ENCODE measurements at regions not wholly inside any gene's neighbourhood (a gene's known extent, or its start where the extent isn't known, plus 50 kb on each side); places are given as distances from the start of the nearest gene placed in this dataset.

DNA sequence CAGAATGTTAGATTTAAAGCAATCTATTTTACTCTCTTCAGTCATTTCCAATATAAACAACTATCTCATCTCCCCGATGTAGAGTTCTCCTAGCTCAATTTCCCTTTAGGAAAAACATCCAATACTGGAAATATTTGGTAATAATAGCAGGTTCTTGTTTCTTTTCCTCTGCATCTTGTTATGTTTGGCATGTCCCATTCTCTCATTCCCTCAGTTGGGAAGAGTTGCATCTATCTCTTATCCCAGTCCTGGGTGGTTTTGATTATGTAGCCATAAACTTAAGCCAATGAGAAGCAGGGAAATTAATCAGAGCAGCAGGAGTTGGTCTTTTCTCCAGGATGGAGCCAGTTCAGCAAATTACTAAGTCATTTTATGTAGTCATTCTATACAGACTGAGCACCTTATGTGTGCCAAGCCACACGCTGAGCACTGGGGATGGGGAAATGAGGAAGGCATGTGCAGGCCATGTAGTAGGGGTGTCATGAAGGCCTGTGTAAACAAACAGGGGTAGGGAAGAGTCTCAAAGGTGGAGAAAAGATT is 418.2 kb upstream of the NFIA start:
- no peak overlapping the region for H3K4me2 ChIP-seq (ENCODE audit: low read length)
- no peaks in the 10 kb centered on the region for H3K4me1 ChIP-seq (ENCODE audit: control insufficient read depth, low read length)
- no peaks in the 10 kb centered on the region for H4K20me1 ChIP-seq (ENCODE audit: control insufficient read depth, insufficient read depth, low read depth, low read length)
- H3K4me3 ChIP-seq (ENCODE audit: low read length), result no peak overlapping the region
- TF ChIP-seq CTCF (IDR thresholded peaks at IDR 0.05; ENCODE audit: low read depth, low read length, poor library complexity, severe bottlenecking), result no peak
- TF ChIP-seq EZH2phosphoT487 (IDR thresholded peaks at IDR 0.05; ENCODE audit: borderline replicate concordance, low read length), result no peak
- H3K9me3 ChIP-seq (ENCODE audit: control insufficient read depth, insufficient read depth, low read length), result no peaks in the 10 kb centered on the region
- no peaks in the 10 kb centered on the region for H3K27me3 ChIP-seq (ENCODE audit: control insufficient read depth, low read length)
- no peaks in the 10 kb centered on the region for H3K9me2 ChIP-seq (replicated peaks; ENCODE audit: control insufficient read depth, low read length)
- no peaks in the 10 kb centered on the region for H3K79me2 ChIP-seq (ENCODE audit: control insufficient read depth, low read length)
- no peaks in the 10 kb centered on the region for H3K36me3 ChIP-seq (ENCODE audit: control insufficient read depth, low read length)
- H3K27ac ChIP-seq (ENCODE audit: low read depth, low read length), result no peak overlapping the region
- H3F3A ChIP-seq (ENCODE audit: control insufficient read depth, insufficient read depth), result no peaks in the 10 kb centered on the region

- H3K79me2 ChIP-seq (ENCODE audit: control insufficient read depth, low read length), result no peaks in the 10 kb centered on the region
- no peak for TF ChIP-seq CTCF (IDR thresholded peaks at IDR 0.05; ENCODE audit: low read depth, low read length, poor library complexity, severe bottlenecking)
- TF ChIP-seq EZH2phosphoT487 (IDR thresholded peaks at IDR 0.05; ENCODE audit: borderline replicate concordance, low read length), result no peak
Measured at GRCh38 chr1:60662486-60663044, 419.8 kb upstream of the NFIA start.

GRCh38 chr1:60657926-60658325 is 424.4 kb upstream of the NFIA start:
- no peaks in the 10 kb centered on the region for H3K36me3 ChIP-seq (ENCODE audit: control insufficient read depth, low read length)
- TF ChIP-seq EZH2phosphoT487 (IDR thresholded peaks at IDR 0.05; ENCODE audit: borderline replicate concordance, low read length) (no peak), CTCF (IDR thresholded peaks at IDR 0.05; ENCODE audit: low read depth, low read length, poor library complexity, severe bottlenecking) (no peak)
- no peak overlapping the region for H3K4me3 ChIP-seq (ENCODE audit: low read length)
- H3F3A ChIP-seq (ENCODE audit: control insufficient read depth, insufficient read depth), result no peaks in the 10 kb centered on the region
- H3K4me2 ChIP-seq (ENCODE audit: low read length), result no peak overlapping the region
- no peaks in the 10 kb centered on the region for H4K20me1 ChIP-seq (ENCODE audit: control insufficient read depth, insufficient read depth, low read depth, low read length)
- H3K27me3 ChIP-seq (ENCODE audit: control insufficient read depth, low read length), result no peaks in the 10 kb centered on the region; the same call in 1 of the 2 replicates
- no peaks in the 10 kb centered on the region for H3K4me1 ChIP-seq (ENCODE audit: control insufficient read depth, low read length)
- H3K27ac ChIP-seq (ENCODE audit: low read depth, low read length), result no peak overlapping the region
- H3K9me2 ChIP-seq (replicated peaks; ENCODE audit: control insufficient read depth, low read length), result no peaks in the 10 kb centered on the region
- no peaks in the 10 kb centered on the region for H3K9me3 ChIP-seq (ENCODE audit: control insufficient read depth, insufficient read depth, low read length)
- no peaks in the 10 kb centered on the region for H3K79me2 ChIP-seq (ENCODE audit: control insufficient read depth, low read length)

More at GRCh38 chr1:60662486-60663044, 419.8 kb upstream of the NFIA start:
- no peak overlapping the region for H3K4me3 ChIP-seq (ENCODE audit: low read length)
- H3K9me3 ChIP-seq (ENCODE audit: control insufficient read depth, insufficient read depth, low read length), result no peaks in the 10 kb centered on the region
- H4K20me1 ChIP-seq (ENCODE audit: control insufficient read depth, insufficient read depth, low read depth, low read length), result no peaks in the 10 kb centered on the region
- no peaks in the 10 kb centered on the region; the same call in 1 of the 2 replicates for H3K27me3 ChIP-seq (ENCODE audit: control insufficient read depth, low read length)
- H3K27ac ChIP-seq (ENCODE audit: low read depth, low read length), result no peak overlapping the region
- H3K36me3 ChIP-seq (ENCODE audit: control insufficient read depth, low read length), result no peaks in the 10 kb centered on the region
- H3F3A ChIP-seq (ENCODE audit: control insufficient read depth, insufficient read depth), result no peaks in the 10 kb centered on the region
- H3K4me2 ChIP-seq (ENCODE audit: low read length), result no peak overlapping the region
- H3K4me1 ChIP-seq (ENCODE audit: control insufficient read depth, low read length), result no peaks in the 10 kb centered on the region
- H3K9me2 ChIP-seq (replicated peaks; ENCODE audit: control insufficient read depth, low read length), result no peaks in the 10 kb centered on the region

All from DOHH2 (cell line).